ENCODE measurements at regions not wholly inside any gene's neighbourhood (a gene's known extent, or its start where the extent isn't known, plus 50 kb on each side); places are given as distances from the start of the nearest gene placed in this dataset.

- no peak for DNase-seq (ENCODE audit: low read depth, low spot score)
These were observed 392.8 kb upstream of the MIR17HG start for GRCh38 chr13:90954605-90955195.

DNA sequence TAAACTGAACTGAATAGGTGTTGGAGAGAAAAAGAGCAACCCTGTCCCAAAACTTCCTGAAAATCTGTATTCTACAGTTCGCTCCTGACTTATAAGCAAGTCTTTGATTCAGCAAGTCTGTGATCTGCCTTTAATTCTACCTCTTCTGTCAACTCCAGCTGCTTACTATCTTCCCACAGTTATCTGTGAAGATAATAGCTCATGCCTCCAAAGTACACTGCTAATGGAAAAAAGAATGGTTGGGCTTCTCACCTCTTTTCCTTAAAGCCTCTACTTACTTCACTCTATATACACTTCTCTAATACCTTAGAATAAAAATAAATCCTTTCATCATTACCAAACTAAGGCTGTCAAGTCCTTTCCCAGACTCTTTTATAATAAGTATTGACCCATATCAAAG lies 391.5 kb upstream of the MIR17HG start:
- DNase-seq (ENCODE audit: low read depth, low spot score) = no peak

GRCh38 chr13:90958866-90959265 lies 388.6 kb upstream of the MIR17HG start:
- DNase-seq (ENCODE audit: low read depth, low spot score) = no peak

GRCh38 chr13:90968166-90968904 lies 379.2 kb upstream of the MIR17HG start:
- no peak for DNase-seq (ENCODE audit: low read depth, low spot score)

DNA sequence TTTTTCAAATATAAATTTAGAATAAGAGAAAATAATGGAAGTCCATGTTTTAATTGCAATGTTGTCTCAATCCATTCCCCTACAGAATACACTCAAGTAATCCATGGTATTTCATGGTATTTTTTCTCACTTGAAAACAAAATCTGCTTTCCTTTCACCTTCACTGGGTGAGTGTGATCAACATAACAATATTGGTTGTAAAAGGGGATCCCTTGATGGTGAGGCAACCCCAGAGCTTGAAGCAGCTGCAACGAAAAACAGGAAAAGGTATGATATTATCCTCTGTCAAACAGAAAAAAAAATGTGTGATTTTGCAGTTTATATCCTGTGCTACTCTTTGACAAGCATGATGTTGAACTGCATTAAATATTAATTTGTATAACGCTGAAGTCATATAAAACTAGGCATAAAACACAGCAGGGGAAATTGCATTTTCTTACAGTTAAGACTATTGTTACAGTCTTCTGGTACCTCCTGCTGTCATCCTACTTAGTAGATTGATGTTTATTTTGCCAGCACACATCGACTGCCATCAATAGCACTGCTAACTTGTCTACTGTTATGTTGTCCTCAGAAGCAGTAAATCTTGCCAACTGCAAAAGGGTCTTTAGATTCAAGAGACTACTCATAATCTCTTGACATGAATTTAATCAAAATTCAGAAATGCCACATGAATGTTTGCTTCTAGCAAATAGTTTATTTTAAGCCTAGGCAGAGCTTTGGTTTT lies 373.1 kb upstream of the MIR17HG start:
- DNase-seq (ENCODE audit: low read depth, low spot score) = no peak

GRCh38 chr13:90979059-90979458 lies 368.4 kb upstream of the MIR17HG start:
- no peak for DNase-seq (ENCODE audit: low read depth, low spot score)

GRCh38 chr13:90984756-90985155 lies 362.7 kb upstream of the MIR17HG start:
- DNase-seq (ENCODE audit: low read depth, low spot score) = no peak

DNA sequence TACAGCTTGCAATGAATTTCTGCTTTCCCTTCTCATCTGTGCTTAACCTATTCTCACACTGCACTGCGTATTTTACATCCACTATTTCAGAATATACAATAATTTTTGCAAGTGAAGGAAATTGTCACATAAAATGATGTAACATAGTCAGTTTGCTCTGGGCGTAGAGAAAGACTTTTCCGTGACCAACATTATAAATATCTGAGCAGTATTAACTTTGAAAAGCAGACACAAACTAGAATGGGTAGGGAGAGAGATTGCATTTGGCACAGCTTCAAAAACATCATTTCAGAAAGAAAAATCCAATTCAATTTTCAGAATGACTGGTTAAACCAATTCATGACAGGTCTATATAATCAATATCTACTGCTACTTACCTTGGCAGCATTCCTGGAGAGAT lies 352.5 kb upstream of the MIR17HG start:
- DNase-seq (ENCODE audit: low read depth, low spot score) = no peak

- DNase-seq (ENCODE audit: low read depth, low spot score) = no peak
These were observed 351.9 kb upstream of the MIR17HG start for GRCh38 chr13:90995614-90996013.

- DNase-seq (ENCODE audit: low read depth, low spot score) = no peak
These were observed 349.5 kb upstream of the MIR17HG start for GRCh38 chr13:90997951-90998350.

GRCh38 chr13:90999401-90999800 lies 348.1 kb upstream of the MIR17HG start:
- no peak for DNase-seq (ENCODE audit: low read depth, low spot score)

GRCh38 chr13:91001371-91001770 lies 346.1 kb upstream of the MIR17HG start:
- no peak for DNase-seq (ENCODE audit: low read depth, low spot score)

DNA sequence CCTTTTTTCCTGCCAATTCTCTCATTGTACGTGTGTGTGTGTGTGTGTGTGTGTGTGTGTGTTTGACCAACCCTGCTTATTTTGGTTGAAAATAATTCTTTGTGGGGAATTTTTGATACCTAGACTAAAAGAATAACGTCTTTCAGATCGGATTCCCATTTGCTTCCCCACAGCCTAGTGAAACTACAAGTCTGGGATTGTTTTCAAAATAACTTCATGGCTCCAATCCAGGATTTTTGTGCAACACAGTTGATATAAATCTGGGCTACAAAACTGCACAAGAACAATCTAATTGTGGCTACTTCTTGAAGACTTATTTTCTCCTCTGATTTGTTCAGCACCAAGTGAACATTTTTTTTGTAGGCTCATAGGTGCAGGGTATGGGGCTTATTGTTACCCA lies 332.8 kb upstream of the MIR17HG start:
- no peak for DNase-seq (ENCODE audit: low read depth, low spot score)

DNA sequence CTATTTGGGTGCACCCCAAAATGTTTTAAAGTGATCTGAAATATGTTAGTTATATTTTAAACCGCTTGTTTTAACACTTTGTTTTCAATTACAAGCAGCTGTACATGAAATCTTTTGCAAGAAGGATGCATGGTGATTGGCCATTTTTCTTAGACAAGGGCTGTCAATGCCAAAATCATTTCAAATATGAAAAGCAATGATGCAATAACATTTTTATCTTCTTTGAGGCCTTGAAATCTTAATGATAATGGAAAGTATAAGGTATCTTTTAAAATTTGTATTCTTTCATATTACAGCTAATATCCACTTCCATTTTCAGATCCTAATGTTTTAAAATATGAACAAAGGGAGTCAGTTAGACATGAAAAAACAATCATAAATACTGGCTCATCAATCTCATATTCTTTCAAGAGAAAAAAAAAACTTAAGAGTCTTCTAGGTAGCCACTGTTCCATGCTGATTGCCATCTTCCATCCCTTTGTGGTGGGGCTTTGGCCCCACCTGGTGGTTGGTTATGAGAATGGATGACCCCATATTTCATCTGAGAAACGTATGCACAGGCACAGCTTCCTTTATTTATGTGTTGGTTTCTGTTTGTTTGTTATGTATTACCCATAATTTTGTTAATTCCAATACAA lies 330.3 kb upstream of the MIR17HG start:
- DNase-seq (ENCODE audit: low read depth, low spot score) = no peak

DNA sequence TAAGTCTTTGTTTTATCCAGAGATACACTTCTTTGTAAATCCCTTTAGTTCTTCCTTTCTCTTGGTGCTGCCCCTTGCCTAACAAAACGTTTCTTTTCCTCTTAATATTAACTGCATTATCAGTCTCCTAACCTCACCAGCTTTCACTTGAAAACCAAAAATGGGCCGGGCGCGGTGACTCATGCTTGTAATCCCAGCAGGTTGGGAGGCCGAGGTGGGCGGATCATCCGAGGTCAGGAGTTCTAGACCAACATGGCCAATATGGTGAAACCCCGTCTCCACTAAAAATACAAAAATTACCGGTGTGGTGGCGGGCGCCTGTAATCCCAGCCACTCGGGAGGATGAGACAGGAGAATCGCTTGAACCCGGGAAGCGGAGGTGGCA lies 329.8 kb upstream of the MIR17HG start:
- no peak for DNase-seq (ENCODE audit: low read depth, low spot score)

DNA sequence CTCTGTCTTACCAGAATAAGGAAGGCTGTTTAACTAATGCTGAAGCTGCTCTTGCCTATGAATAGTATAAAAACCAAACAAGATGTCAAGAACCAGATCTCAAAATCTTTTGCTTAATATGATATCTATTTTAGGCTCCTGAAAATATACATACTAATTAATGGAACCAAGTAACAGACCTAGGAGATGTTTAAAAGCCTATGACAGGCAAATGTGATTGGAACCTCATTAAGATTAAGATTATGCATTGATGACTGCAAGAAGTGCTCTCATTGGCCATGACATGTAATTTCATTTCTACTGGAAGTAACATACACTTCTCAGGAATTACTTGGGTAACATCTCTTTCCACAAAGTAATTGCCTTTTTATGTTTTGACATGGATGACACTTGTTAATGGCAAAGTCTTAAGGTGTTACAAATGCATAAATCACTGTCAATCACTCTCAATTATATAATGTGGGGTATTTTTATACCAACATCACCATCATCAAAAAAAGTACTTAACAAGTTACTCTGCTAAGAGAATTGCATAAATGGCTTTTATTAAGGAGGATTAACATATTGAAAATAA lies 326.9 kb upstream of the MIR17HG start:
- DNase-seq (ENCODE audit: low read depth, low spot score) = no peak

GRCh38 chr13:91024157-91024792 lies 323.2 kb upstream of the MIR17HG start:
- DNase-seq (ENCODE audit: low read depth, low spot score) = no peak

DNA sequence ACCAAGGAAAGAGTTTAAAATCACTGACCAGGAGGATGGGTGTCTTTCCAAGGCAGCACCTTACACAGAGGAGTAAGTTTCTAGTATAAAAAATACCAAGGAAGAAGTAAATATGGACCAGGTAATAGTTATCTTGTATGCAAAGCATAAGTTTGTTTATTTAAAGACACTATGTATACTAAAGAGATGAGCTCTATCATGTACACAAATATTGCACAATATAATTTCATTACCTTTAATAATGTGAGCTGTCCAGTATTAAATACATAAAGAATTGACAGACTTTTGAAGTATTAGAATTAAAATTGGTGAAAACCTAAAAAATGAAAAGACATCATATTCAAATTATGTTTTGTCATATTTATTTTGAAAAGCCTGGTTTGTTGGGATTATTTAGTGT lies 322.0 kb upstream of the MIR17HG start:
- DNase-seq (ENCODE audit: low read depth, low spot score) = no peak

GRCh38 chr13:91031508-91031907 lies 316.0 kb upstream of the MIR17HG start:
- DNase-seq (ENCODE audit: low read depth, low spot score) = no peak

DNA sequence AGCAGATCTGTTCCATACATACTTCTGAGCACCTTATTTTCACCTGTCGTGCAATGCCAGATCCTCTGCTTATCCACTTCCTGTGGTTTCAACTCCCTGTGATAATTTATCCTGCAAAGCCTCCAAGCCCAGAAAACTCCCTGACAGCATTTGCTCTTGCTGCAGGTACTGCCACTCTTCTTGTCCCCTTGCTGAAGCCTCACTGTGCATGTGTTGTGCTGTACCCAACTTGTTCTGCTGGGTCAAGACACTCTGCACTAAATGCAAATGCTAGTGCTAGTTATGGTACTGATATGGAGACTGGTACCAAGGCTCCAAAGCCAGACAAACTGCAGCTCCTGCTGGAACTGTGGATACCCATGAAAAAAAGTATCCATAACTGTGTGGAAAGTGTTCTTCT lies 315.4 kb upstream of the MIR17HG start:
- no peak for DNase-seq (ENCODE audit: low read depth, low spot score)

GRCh38 chr13:91036886-91037285 lies 310.6 kb upstream of the MIR17HG start:
- DNase-seq (ENCODE audit: low read depth, low spot score) = no peak

Measured in pulmonary artery endothelial cell (primary cell).